HG03139 (cell line): ENCODE measurements at regions not wholly inside any gene's neighbourhood (a gene's known extent, or its start where the extent isn't known, plus 50 kb on each side); places are given as distances from the start of the nearest gene placed in this dataset.

ENCODE experiments used
- ATAC-seq: cut with Tn5 transposase; IDR thresholded peaks from one replicate; pipeline ENCODE4 v1.9.1; 2021; ENCODE audit not compliant: unreplicated experiment

DNA sequence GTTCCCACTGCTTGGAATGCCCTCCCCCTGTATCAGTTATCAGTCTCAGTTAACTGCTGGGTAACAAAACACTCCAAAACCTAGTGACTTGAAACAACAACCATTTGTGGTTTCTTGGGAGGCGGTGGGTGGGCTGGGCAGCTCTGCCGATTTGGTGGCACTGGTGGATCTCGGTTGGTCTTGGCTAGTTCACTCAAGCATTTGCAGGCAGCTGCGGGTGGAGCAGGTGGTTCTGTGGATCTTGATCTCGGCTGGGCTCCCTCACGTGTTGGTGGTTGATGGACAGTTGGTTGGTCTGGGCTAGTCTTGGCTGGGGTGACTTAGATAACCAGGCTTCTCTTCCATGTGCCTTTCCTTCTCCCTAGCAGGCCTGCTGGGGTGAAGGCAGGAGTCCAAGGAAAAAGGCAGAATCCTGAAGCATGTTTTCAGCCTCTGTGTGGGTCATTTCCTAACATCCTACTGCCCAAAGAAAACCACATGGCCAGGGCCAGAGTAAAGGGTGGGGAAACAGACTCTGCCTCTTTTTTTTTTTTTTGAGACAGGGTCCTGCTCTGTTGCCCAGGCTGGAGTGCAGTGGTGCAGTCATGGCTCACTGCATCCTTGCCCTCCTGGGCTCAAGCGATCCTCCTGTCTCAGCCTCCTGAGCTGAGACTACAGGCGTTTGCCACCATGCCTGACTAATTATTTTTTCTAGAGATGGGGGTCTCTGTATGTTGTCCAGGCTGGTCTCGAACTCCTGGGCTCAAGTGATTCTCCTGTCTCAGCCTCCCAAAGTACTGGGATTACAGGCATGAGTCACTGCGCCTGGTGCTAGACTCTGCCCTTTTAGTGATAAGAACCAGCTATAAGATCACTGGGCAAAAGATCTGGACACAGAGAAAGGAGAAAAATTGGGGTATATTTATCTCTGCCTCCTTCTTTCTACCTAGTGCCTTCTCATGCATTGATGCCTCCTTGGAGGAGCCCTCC, 183.7 kb downstream of the RGS3 start:
- ATAC-seq, result no peak

- ATAC-seq, result no peak
Observed at GRCh38 chr9:113648048-113648447, 184.5 kb downstream of the RGS3 start.

GRCh38 chr9:113648586-113648985, 185.1 kb downstream of the RGS3 start:
- no peak for ATAC-seq

- no peak for ATAC-seq
Observed at GRCh38 chr9:113649054-113649453, 185.5 kb downstream of the RGS3 start.

GRCh38 chr9:113649855-113650206, 186.3 kb downstream of the RGS3 start:
- ATAC-seq, result no peak

DNA sequence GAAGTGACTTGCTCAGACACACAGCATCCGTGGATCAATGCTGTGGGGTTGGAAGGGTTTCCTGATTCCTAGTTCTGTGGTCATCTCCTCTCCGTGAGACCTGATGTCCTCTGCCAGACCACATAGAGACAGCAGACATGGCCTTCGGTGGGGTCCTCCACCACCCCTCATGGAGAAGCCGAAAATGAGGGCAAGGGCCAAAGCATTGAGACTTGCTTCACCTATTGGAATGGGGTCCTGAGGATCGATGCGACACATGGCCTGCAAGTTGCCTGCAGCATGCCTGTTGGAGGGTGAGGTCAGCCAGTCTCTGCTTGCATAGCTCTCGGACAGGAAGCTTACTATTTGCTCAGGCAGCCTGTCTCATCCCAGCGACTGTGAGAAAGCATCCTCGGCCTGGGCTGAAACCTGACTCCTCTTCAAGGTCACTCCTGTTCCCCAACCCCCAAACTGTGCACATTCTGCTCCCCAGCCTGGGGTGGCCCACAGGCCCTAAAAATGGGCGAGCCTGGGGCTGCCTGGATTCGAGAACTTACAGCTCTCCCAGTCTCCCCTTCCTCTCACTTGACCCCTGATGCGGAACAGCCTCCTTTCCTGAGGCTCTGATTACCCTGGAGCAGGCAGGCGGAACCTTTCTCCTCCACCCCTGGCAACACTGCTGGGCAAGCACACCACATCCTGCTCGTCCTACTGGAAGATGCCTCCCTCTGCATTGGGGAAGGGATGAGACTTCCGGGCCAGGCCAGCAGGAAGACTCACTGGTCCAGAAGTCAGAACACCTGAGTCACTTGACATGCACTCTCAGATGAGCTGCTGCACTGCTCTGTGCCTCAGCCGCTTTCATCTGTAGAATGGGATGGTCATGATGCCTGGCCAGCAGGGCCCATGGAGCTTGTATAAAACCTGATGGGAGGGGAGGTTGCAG, 186.9 kb downstream of the RGS3 start:
- no peak for ATAC-seq

DNA sequence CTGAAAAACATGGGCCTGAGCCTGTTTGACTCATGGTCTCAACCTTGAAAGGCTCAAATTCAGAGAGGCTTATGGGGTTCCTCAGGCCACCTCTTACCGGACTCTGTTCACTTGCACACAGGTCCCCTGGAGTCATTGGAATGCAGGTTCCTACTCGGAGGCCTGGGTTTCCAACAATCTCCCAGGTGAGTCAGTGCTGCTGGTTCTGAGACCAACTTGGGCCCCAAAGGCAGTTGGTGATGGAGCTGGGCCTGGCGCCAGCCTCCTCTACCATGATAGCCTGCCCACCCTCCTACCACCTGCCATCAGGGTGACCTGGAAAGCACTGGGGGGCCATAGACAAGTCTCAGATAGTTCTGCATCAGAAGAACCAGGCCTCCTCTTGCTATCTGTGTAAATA, 188.4 kb downstream of the RGS3 start:
- no peak for ATAC-seq

- ATAC-seq, result no peak
Observed at GRCh38 chr9:113652355-113653152, 189.0 kb downstream of the RGS3 start.

DNA sequence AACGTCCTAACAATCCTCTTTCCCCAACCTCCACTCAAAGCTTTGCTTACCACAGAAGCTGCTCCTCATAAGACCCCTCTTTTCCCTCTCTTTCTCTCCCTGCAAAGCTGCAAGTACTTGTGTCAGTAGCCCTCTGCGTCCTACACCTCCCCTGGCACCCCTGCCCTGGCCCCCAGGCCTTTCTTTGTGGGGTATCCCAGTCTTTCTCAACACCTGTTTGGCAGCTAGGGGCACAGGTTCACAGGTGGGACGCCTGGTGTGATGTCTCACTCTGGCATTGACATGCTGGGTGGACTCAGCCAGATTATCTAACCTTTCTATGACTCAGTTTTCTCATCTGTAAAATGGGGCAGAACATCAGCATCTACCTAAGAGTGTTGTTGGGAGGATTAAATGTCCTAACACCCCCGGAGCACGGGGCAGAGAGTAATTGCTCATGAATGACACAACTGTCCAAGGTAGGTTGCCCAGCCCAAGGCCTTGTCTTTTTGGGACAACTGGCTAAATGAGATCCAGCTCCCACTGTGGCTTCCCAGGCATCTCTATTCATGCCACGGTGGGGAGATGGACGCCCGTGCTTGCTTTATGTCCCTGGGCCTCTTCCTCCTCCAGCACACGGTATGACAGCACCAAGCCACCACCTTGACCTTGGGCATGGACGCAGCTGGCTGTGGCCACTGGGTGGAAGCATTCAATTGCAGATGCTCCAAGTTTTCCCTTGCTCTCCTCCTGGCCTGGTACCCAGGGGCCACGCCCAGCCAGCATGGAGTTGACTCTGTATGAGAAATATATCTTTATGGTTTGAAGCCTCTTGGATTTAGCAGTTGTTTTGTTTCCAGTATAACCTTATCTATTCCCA, 190.4 kb downstream of the RGS3 start:
- ATAC-seq, result no peak

DNA sequence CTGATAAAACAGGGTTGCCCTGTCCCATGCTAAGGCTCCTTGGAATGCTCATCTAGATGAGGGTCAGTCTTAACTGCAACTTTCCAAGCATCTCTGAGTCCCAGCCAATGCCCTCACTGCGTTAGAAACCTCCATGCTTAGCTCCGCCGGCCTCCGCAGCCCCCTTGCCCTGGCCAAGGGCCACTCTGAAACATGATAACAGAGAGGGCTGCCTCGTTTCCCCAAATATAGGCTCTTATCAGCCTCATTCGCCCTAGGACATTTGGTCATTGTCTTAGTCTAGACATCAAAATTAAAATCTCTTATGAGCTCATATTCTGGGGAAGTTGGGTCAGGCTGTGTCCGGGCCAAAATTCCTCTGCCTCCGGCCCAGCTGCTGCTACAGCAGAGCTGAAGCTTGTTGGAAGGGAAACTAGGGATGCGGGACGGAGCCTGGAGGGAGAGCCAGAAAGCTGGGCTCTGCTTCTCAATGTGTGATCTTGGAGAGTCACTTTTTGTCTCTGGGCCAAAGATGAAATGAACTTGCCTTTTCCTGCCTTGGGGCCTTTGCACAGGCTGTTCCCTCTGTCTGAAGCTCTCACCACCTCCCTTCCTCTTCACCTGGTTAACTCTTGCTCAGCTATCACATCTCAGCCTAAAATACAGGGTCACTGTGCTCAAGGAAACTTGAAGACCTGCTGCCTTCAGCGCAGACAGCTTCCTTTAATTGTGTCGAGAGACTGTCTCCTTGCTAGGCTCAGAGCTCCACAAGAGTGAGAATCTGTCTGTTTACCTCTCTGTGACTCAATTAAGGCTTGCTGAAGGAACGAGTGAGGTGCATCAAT, 191.3 kb downstream of the RGS3 start:
- no peak for ATAC-seq

- no peak for ATAC-seq
Observed at GRCh38 chr9:113656771-113657670, 193.5 kb downstream of the RGS3 start.

- ATAC-seq, result peak; percentile 75
Observed at GRCh38 chr9:113657765-113658544, 194.4 kb downstream of the RGS3 start.

- ATAC-seq, result no peak
Observed at GRCh38 chr9:113658545-113658895, 195.0 kb downstream of the RGS3 start.

DNA sequence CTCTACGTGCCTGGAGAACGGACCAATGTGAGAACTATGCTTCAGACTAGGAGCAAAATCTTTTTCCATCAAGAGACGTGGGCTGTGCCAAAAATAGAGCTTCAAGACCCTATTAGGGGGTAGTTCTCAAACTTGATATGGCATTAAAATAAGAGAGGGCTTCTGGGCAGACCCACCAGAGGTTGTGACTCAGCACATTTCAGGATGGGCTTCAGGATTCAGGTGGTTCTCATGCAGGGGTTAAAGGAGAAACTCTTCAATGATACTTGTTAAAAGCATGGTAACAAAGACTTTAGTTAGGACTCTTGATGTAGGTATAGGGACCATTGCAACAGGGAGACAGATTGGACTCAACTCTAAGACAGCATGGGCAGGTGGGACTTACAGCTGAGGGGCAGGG, 195.5 kb downstream of the RGS3 start:
- no peak for ATAC-seq

DNA sequence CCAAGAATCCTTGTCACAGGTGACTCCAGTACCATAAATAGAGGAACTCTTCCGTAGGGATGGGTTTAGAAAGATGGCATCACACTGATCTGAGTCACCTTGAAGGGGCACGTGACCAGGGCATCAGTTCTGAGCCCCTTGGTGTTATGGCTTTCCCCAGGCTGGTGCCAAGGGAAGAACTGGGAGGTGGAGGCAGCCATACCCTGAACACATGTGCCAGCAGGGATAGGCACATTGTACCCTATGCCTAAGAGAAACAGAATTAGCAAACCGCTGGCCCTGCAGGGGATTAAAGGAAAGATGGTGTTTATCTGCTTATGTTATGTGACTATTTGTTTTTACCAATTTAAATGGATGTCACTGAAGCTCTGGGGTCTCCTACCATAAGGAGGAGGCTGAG, 196.2 kb downstream of the RGS3 start:
- no peak for ATAC-seq

GRCh38 chr9:113660196-113660595, 196.7 kb downstream of the RGS3 start:
- no peak for ATAC-seq

DNA sequence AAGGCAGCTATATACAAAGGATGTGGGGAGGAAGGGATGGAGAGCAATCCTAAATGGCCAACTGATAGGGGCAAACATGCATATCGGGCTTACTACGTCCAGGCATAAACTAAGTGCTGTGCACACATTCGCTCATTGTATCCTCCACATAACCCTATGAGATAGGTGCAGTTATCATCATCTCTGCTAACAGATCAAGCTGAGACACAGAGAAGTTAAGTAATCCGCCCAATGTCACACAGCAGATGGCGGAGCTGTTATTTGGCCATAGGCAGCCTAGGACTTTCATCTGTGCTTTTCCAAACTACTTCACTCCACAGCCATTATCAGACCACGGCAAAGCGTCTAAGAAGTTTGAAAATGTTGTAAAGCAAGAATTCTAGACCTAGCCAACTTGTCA, 197.5 kb downstream of the RGS3 start:
- no peak for ATAC-seq
